ENCODE measurements at regions not wholly inside any gene's neighbourhood (a gene's known extent, or its start where the extent isn't known, plus 50 kb on each side); places are given as distances from the start of the nearest gene placed in this dataset.
A peak's percentile ranks its signal among the peaks of the same experiment; 100 is the strongest.

- CTCF ChIA-PET, result no interaction called here
Measured at GRCh38 chr6:156268849-156269248, 508.3 kb upstream of the ARID1B start.

DNA sequence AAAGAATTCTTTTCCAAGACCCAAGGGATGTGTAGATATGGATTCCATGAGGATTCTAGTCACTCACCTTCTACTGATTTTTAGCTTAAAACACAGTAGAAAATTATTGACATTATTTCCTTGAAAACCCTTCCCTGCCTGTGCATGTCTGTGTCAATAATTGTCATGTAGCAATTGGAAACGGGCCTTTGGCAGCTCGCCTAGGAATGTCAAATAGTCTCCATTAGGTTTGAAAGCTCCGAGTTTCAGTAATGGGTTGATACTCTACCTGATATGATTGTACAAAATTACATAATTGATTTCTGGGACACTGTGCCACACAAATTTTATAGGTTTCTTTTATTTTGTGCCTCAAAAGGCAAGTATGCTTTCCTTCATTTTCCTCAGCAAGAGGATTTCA, 515.2 kb upstream of the ARID1B start:
- no peaks in the 10 kb centered on the region for H3K27me3 Mint-ChIP-seq (ENCODE audit: unreplicated experiment)
- intact Hi-C loops (cut with micrococcal nuclease; ENCODE audit: unreplicated experiment), result no loop called here
- CTCF ChIA-PET, result no interaction called here
- no peaks in the 10 kb centered on the region for H3K4me1 Mint-ChIP-seq (ENCODE audit: low read depth, unreplicated experiment)
- TF ChIP-seq, protein P1, sequence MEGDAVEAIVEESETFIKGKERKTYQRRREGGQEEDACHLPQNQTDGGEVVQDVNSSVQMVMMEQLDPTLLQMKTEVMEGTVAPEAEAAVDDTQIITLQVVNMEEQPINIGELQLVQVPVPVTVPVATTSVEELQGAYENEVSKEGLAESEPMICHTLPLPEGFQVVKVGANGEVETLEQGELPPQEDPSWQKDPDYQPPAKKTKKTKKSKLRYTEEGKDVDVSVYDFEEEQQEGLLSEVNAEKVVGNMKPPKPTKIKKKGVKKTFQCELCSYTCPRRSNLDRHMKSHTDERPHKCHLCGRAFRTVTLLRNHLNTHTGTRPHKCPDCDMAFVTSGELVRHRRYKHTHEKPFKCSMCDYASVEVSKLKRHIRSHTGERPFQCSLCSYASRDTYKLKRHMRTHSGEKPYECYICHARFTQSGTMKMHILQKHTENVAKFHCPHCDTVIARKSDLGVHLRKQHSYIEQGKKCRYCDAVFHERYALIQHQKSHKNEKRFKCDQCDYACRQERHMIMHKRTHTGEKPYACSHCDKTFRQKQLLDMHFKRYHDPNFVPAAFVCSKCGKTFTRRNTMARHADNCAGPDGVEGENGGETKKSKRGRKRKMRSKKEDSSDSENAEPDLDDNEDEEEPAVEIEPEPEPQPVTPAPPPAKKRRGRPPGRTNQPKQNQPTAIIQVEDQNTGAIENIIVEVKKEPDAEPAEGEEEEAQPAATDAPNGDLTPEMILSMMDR (IDR thresholded peaks at IDR 0.05; ENCODE audit: unreplicated experiment), result no peak
- no peak overlapping the region for H3K27ac Mint-ChIP-seq (ENCODE audit: unreplicated experiment)
- H3K4me3 Mint-ChIP-seq (ENCODE audit: low read depth, unreplicated experiment), result no peak overlapping the region
- H3K36me3 Mint-ChIP-seq (ENCODE audit: insufficient read depth, unreplicated experiment), result no peaks in the 10 kb centered on the region
- DNase-seq, result peak; percentile 8
- no TSS peak for BruUV-seq (replicated peaks)
- H3K9me3 Mint-ChIP-seq (ENCODE audit: low read depth, unreplicated experiment), result peaks cover 3% of the 10 kb centered on the region

More at GRCh38 chr6:156268849-156269248, 508.3 kb upstream of the ARID1B start:
- Mint-ChIP-seq H3K9me3 (ENCODE audit: low read depth, unreplicated experiment) (peaks cover 3% of the 10 kb centered on the region), H3K27me3 (ENCODE audit: unreplicated experiment) (no peaks in the 10 kb centered on the region), H3K4me3 (ENCODE audit: low read depth, unreplicated experiment) (no peak overlapping the region), H3K27ac (ENCODE audit: unreplicated experiment) (no peak overlapping the region), H3K36me3 (ENCODE audit: insufficient read depth, unreplicated experiment) (no peaks in the 10 kb centered on the region), H3K4me1 (ENCODE audit: low read depth, unreplicated experiment) (no peaks in the 10 kb centered on the region)
- intact Hi-C loops (cut with micrococcal nuclease; ENCODE audit: unreplicated experiment), result no loop called here
- DNase-seq, result no peak
- BruUV-seq (replicated peaks), result no TSS peak
- TF ChIP-seq, protein P1 (IDR thresholded peaks at IDR 0.05; ENCODE audit: unreplicated experiment), result no peak

GRCh38 chr6:156260815-156261214, 516.4 kb upstream of the ARID1B start:
- no peaks in the 10 kb centered on the region for H3K27me3 Mint-ChIP-seq (ENCODE audit: unreplicated experiment)
- no peak overlapping the region for H3K4me3 Mint-ChIP-seq (ENCODE audit: low read depth, unreplicated experiment)
- intact Hi-C loops (cut with micrococcal nuclease; ENCODE audit: unreplicated experiment), result no loop called here
- no TSS peak for BruUV-seq (replicated peaks)
- no peaks in the 10 kb centered on the region for H3K36me3 Mint-ChIP-seq (ENCODE audit: insufficient read depth, unreplicated experiment)
- no peaks in the 10 kb centered on the region for H3K4me1 Mint-ChIP-seq (ENCODE audit: low read depth, unreplicated experiment)
- H3K27ac Mint-ChIP-seq (ENCODE audit: unreplicated experiment), result no peak overlapping the region
- H3K9me3 Mint-ChIP-seq (ENCODE audit: low read depth, unreplicated experiment), result peaks cover under 1% of the 10 kb centered on the region
- no peak for DNase-seq
- CTCF ChIA-PET, result no interaction called here
- TF ChIP-seq, protein P1 (IDR thresholded peaks at IDR 0.05; ENCODE audit: unreplicated experiment), result no peak

DNA sequence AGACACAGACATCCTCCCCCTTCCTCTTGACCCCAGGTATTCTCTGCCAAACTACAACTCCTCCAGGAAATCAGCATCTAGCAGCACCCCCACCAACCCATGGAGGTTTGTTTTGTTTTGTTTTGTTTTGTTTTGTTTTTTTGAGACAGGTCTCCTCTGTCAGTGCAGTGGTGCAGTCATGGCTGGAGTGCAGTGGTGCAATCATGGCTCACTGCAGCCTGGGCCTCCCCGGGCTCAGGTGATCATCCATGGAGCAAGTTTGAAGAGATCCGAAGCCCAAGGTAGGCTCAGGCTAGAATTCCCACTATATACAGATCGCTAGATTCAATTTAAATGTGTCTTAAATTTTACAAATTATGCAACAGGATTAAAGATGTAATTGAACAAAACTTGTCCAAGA, 518.2 kb upstream of the ARID1B start:
- TF ChIP-seq, protein P1 (IDR thresholded peaks at IDR 0.05; ENCODE audit: unreplicated experiment), result no peak
- BruUV-seq (replicated peaks), result no TSS peak
- intact Hi-C loops (cut with micrococcal nuclease; ENCODE audit: unreplicated experiment), result no loop called here
- DNase-seq, result no peak
- Mint-ChIP-seq H3K9me3 (ENCODE audit: low read depth, unreplicated experiment) (no peaks in the 10 kb centered on the region), H3K4me3 (ENCODE audit: low read depth, unreplicated experiment) (no peak overlapping the region), H3K36me3 (ENCODE audit: insufficient read depth, unreplicated experiment) (no peaks in the 10 kb centered on the region), H3K4me1 (ENCODE audit: low read depth, unreplicated experiment) (no peaks in the 10 kb centered on the region), H3K27me3 (ENCODE audit: unreplicated experiment) (no peaks in the 10 kb centered on the region), H3K27ac (ENCODE audit: unreplicated experiment) (no peak overlapping the region)
- CTCF ChIA-PET, result no interaction called here

- H3K4me1 Mint-ChIP-seq (ENCODE audit: low read depth, unreplicated experiment), result no peaks in the 10 kb centered on the region
- BruUV-seq (replicated peaks), result no TSS peak
- CTCF ChIA-PET, result no interaction called here
Measured at GRCh38 chr6:156256161-156256560, 521.0 kb upstream of the ARID1B start.

More at GRCh38 chr6:156256161-156256560, 521.0 kb upstream of the ARID1B start:
- DNase-seq, result no peak
- no peak overlapping the region for H3K4me3 Mint-ChIP-seq (ENCODE audit: low read depth, unreplicated experiment)
- H3K27me3 Mint-ChIP-seq (ENCODE audit: unreplicated experiment), result no peaks in the 10 kb centered on the region
- TF ChIP-seq, protein P1 (IDR thresholded peaks at IDR 0.05; ENCODE audit: unreplicated experiment), result no peak
- H3K36me3 Mint-ChIP-seq (ENCODE audit: insufficient read depth, unreplicated experiment), result no peaks in the 10 kb centered on the region
- no peak overlapping the region for H3K27ac Mint-ChIP-seq (ENCODE audit: unreplicated experiment)
- peaks cover 2% of the 10 kb centered on the region for H3K9me3 Mint-ChIP-seq (ENCODE audit: low read depth, unreplicated experiment)
- intact Hi-C loops (cut with micrococcal nuclease; ENCODE audit: unreplicated experiment), result no loop called here
